Left lung (tissue), 4 donors: ENCODE measurements at regions not wholly inside any gene's neighbourhood (a gene's known extent, or its start where the extent isn't known, plus 50 kb on each side); places are given as distances from the start of the nearest gene placed in this dataset.
A peak's percentile ranks its signal among the peaks of the same experiment; 100 is the strongest.

Experiments used
- ATAC-seq: fragments of 200-7000 bp; cut with Tn5 transposase; one replicate; pipeline ENCODE4 v1.9.1; 2020; ENCODE audit warnings: moderate library complexity
- DNase-seq, 4 donors: peaks; one replicate each; pipeline ENCODE4 v3.0.0-alpha.2; 2013 to 2020
- H3K27ac ChIP-seq, 2 donors: fragments of 200-600 bp; sonication (generic) in 1 of 2; one replicate each; pipeline versions ENCODE4 v1.5.0 to v1.8.0; 2020 to 2021
- H3K27me3 ChIP-seq, 2 donors: fragments of 200-600 bp; sonication (generic) in 1 of 2; one replicate each; pipeline versions ENCODE4 v1.5.0 to v1.8.0; 2020 to 2021
- H3K36me3 ChIP-seq, 2 donors: fragments of 200-600 bp; sonication (generic) in 1 of 2; one replicate each; pipeline versions ENCODE4 v1.5.0 to v1.8.0; 2020 to 2021
- H3K4me1 ChIP-seq, 2 donors: fragments of 200-600 bp; one replicate each; pipeline ENCODE4 v1.8.0; 2021
- H3K4me3 ChIP-seq, 2 donors: fragments of 200-600 bp; sonication (generic) in 1 of 2; one replicate each; pipeline versions ENCODE4 v1.5.0 to v1.8.0; 2020 to 2021; ENCODE audit warnings: mild to moderate bottlenecking in 1 of 2
- H3K9me3 ChIP-seq, 2 donors: fragments of 200-600 bp; sonication (generic) in 1 of 2; one replicate each; pipeline versions ENCODE4 v1.5.0 to v1.8.0; 2020 to 2021
- intact Hi-C, 2 donors: fragments of 100-400 bp; cut with DNase I; formaldehyde crosslinking; loops; one replicate each; pipeline versions ENCODE4 v1.11.2 to v1.14.2; 2022
- TF ChIP-seq, protein P1 (sequence below), 2 donors: fragments of 200-600 bp; sonication (generic) in 1 of 2; IDR thresholded peaks; one replicate each; pipeline versions ENCODE4 v1.5.0 to v1.8.0; 2021; ENCODE audit warnings: antibody characterized with exemption in 2 of 2
- donor health status: DM: no; HTN: yes; CAD: no.
- donor health status: DM: no; HTN: no; CAD: no.

DNA sequence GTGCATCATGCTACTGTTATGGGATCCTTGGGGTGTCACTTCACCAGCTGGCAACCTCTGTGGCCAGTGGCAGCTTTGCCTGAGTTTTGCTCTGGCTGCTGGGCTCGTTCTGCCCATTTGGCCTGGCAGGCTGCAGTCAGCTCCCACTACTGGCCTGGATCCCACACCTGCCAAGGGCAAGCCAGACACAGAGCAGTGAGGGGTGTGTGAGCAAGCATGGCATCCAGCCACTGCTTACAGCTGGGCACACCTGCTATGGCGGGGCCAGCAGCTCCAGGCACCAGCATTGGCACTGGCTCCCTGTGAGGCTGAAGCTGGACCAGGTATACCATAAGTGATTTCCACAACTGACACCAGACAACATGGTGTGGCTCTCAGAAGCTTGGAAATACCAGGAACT, 183.4 kb downstream of the NPFFR2 start:
- ATAC-seq = no peak
- no peaks in the 10 kb centered on the region for H3K27me3 ChIP-seq
- peaks cover 0 to 17% of the 10 kb centered on the region in 2 donors for H3K9me3 ChIP-seq
- no peaks in the 10 kb centered on the region for H3K4me1 ChIP-seq
- no peak overlapping the region for H3K4me3 ChIP-seq
- TF ChIP-seq, protein P1, sequence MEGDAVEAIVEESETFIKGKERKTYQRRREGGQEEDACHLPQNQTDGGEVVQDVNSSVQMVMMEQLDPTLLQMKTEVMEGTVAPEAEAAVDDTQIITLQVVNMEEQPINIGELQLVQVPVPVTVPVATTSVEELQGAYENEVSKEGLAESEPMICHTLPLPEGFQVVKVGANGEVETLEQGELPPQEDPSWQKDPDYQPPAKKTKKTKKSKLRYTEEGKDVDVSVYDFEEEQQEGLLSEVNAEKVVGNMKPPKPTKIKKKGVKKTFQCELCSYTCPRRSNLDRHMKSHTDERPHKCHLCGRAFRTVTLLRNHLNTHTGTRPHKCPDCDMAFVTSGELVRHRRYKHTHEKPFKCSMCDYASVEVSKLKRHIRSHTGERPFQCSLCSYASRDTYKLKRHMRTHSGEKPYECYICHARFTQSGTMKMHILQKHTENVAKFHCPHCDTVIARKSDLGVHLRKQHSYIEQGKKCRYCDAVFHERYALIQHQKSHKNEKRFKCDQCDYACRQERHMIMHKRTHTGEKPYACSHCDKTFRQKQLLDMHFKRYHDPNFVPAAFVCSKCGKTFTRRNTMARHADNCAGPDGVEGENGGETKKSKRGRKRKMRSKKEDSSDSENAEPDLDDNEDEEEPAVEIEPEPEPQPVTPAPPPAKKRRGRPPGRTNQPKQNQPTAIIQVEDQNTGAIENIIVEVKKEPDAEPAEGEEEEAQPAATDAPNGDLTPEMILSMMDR (IDR thresholded peaks at IDR 0.05) = no peak
- H3K36me3 ChIP-seq = no peaks in the 10 kb centered on the region
- H3K27ac ChIP-seq = no peak overlapping the region
- peak in 1 of 4 donors; percentile 46 for DNase-seq
- intact Hi-C loops = no loop called here

DNA sequence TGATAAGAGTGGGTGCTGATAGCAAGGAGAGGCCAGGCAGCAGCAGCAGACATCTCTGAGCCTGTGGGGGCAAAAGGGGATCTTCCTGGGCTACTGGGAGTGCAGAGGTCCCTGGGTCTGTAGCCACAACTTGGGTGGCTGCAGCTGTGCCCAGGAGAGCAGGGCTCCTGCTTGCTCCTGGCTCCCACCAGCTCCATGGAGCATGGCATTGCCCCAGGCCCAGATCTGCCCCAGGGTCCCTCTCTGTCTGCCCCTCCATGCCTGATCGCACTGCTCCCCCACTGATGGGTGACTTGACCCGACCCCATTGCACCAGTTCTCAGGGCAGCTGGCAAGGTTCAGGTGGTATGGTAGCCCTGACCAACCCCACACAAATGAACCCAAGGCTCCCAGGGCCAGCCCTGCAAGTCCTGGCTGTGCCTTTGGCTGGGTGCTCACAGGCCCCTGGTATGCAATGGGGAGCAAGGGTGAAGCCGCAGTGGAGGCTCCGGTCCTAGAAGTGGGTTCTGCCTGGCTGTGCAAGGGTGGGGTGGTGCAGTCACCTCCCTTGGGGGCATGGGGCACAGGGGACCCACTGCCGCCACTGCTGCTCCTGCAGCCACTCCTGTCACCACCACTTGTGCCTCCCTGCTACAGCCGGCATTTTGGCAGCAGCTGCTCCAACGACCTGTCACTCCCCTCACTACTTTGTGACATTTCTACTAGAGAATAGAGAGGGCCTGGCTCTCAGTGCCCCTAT, 184.9 kb downstream of the NPFFR2 start:
- H3K27me3 ChIP-seq = no peaks in the 10 kb centered on the region
- peak in 1 of 4 donors; percentile 65 for DNase-seq
- peaks cover 0 to 17% of the 10 kb centered on the region in 2 donors for H3K9me3 ChIP-seq
- no peaks in the 10 kb centered on the region for H3K4me1 ChIP-seq
- ATAC-seq = no peak
- TF ChIP-seq, protein P1 (IDR thresholded peaks at IDR 0.05) = no peak
- H3K27ac ChIP-seq = no peak overlapping the region
- no peaks in the 10 kb centered on the region for H3K36me3 ChIP-seq
- H3K4me3 ChIP-seq = no peak overlapping the region
- intact Hi-C loops = no loop called here

DNA sequence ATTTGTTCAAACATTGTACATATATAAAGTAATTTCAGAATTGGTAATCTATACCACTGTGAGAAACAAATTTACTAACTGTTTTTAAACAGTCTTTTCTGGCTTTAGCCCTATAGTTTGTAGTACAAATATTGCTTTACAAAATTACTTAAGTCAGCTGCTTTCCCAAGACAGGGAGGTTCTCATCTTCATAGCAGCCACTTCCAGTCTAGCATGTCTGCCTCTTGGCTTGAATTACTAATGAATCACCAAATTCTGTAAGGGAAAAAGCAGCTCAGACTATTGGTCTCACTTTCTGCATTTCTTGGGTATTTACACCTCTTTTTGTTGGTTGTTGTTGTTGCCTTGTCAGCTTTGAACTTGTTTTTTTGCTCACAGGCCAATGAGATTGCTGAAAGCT, 187.2 kb downstream of the NPFFR2 start:
- DNase-seq (peak in 1 of 4 donors; percentile 7), ATAC-seq (peak; percentile 15)
- Histone ChIP-seq H3K27ac (no peak overlapping the region), H3K36me3 (no peaks in the 10 kb centered on the region), H3K4me3 (no peak overlapping the region), H3K9me3 (peaks cover 0 to 15% of the 10 kb centered on the region in 2 donors), H3K27me3 (no peaks in the 10 kb centered on the region), H3K4me1 (no peaks in the 10 kb centered on the region)
- intact Hi-C loops = no loop called here
- TF ChIP-seq, protein P1 (IDR thresholded peaks at IDR 0.05) = no peak
